Progenitor cell of endocrine pancreas (in vitro differentiated cells): ENCODE measurements at regions not wholly inside any gene's neighbourhood (a gene's known extent, or its start where the extent isn't known, plus 50 kb on each side); places are given as distances from the start of the nearest gene placed in this dataset.

ENCODE experiments used
- DNase-seq: peaks from one replicate; pipeline ENCODE4 v3.0.0; 2021; ENCODE audit warnings: low spot score; ENCODE audit not compliant: unreplicated experiment
- H3K27ac Mint-ChIP-seq: 2 replicates; pipeline ENCODE4 v1.8.0; 2021; ENCODE audit warnings: mild to moderate bottlenecking, moderate library complexity, mixed read lengths
- H3K27me3 Mint-ChIP-seq: 2 replicates; pipeline ENCODE4 v1.8.0; 2021; ENCODE audit warnings: mixed read lengths
- H3K36me3 Mint-ChIP-seq: 2 replicates; pipeline ENCODE4 v1.8.0; 2022; ENCODE audit warnings: mixed read lengths; ENCODE audit not compliant: insufficient read depth
- H3K4me1 Mint-ChIP-seq: 2 replicates; pipeline ENCODE4 v1.8.0; 2021; ENCODE audit warnings: low read depth, mixed read lengths
- H3K4me3 Mint-ChIP-seq: 2 replicates; pipeline ENCODE4 v1.8.0; 2021; ENCODE audit warnings: low read depth, mild to moderate bottlenecking, moderate library complexity, mixed read lengths
- H3K9me3 Mint-ChIP-seq: 2 replicates; pipeline ENCODE4 v1.8.0; 2021; ENCODE audit warnings: low read depth, mixed read lengths
- CTCF ChIP-seq: fragments of 200-600 bp; sonication (generic); IDR thresholded peaks from one replicate; pipeline ENCODE4 v1.5.0; 2021; ENCODE audit warnings: antibody characterized with exemption, mild to moderate bottlenecking; ENCODE audit not compliant: unreplicated experiment

GRCh38 chr5:68368311-68369022, 152.9 kb downstream of the PIK3R1 start:
- no peak overlapping the region for H3K27ac Mint-ChIP-seq
- peaks cover 1% of the 10 kb centered on the region for H3K9me3 Mint-ChIP-seq
- no peaks in the 10 kb centered on the region for H3K27me3 Mint-ChIP-seq
- no peaks in the 10 kb centered on the region for H3K4me1 Mint-ChIP-seq
- no peak for TF ChIP-seq CTCF
- no peak for DNase-seq
- no peaks in the 10 kb centered on the region for H3K36me3 Mint-ChIP-seq
- no peak overlapping the region for H3K4me3 Mint-ChIP-seq

- no peaks in the 10 kb centered on the region for H3K9me3 Mint-ChIP-seq
- H3K27ac Mint-ChIP-seq: no peak overlapping the region
- no peak for DNase-seq
- H3K4me1 Mint-ChIP-seq: no peaks in the 10 kb centered on the region
- H3K4me3 Mint-ChIP-seq: no peak overlapping the region
- no peak for TF ChIP-seq CTCF
- H3K27me3 Mint-ChIP-seq: no peaks in the 10 kb centered on the region
- no peaks in the 10 kb centered on the region for H3K36me3 Mint-ChIP-seq
These were observed 153.4 kb downstream of the PIK3R1 start for GRCh38 chr5:68369023-68369359.

GRCh38 chr5:68369457-68370125, 154.0 kb downstream of the PIK3R1 start:
- Mint-ChIP-seq H3K4me3 (no peak overlapping the region), H3K36me3 (no peaks in the 10 kb centered on the region), H3K27ac (no peak overlapping the region), H3K4me1 (no peaks in the 10 kb centered on the region), H3K27me3 (no peaks in the 10 kb centered on the region), H3K9me3 (no peaks in the 10 kb centered on the region)
- TF ChIP-seq CTCF: no peak
- DNase-seq: no peak

GRCh38 chr5:68370196-68370595, 154.6 kb downstream of the PIK3R1 start:
- H3K9me3 Mint-ChIP-seq: no peaks in the 10 kb centered on the region
- no peak overlapping the region for H3K4me3 Mint-ChIP-seq
- TF ChIP-seq CTCF: no peak
- H3K4me1 Mint-ChIP-seq: no peaks in the 10 kb centered on the region
- no peak for DNase-seq
- H3K27ac Mint-ChIP-seq: no peak overlapping the region
- peaks cover 2% of the 10 kb centered on the region for H3K27me3 Mint-ChIP-seq
- H3K36me3 Mint-ChIP-seq: no peaks in the 10 kb centered on the region

GRCh38 chr5:68371607-68372006, 156.1 kb downstream of the PIK3R1 start:
- no peak overlapping the region for H3K27ac Mint-ChIP-seq
- no peak overlapping the region for H3K4me3 Mint-ChIP-seq
- no peaks in the 10 kb centered on the region for H3K9me3 Mint-ChIP-seq
- peaks cover 3% of the 10 kb centered on the region for H3K27me3 Mint-ChIP-seq
- H3K4me1 Mint-ChIP-seq: peaks cover 2% of the 10 kb centered on the region
- no peaks in the 10 kb centered on the region for H3K36me3 Mint-ChIP-seq
- no peak for DNase-seq
- no peak for TF ChIP-seq CTCF
